ENCODE measurements at regions not wholly inside any gene's neighbourhood (a gene's known extent, or its start where the extent isn't known, plus 50 kb on each side); places are given as distances from the start of the nearest gene placed in this dataset.

DNA sequence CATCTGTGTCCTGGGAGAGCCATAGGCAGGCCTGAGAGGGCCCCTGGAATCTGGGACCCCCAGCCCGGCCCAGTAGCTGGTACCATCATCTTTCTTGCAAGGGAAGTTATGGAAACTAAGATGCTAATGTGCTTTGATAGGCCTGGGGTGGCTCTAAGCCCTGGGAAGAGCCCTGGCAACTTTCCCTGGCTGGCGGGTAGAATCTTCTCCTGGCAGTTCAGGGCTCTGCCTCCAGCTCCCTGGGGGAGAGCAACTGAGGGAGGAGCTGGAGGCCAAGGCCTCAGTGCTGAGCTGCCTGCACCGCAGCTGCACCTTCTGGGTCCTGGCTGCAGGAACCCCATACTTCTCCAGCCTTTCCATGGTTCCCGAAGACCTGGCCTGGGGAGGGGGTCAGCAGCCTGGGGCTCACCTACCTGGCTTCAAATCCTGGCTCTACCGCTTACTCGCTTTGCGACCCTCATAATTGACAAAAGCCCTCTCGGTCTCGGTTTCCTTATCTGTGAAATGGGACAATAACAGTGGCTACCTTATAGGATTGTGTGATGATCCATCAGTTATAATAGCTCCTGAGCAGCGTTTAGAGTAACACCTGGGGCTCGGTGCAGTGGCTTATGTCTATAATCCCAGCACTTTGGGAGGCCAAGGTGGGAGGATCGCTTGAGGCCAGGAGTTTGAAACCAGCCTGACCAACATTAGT is 333.7 kb downstream of the SEC14L1 start:
- TF ChIP-seq EP300 (IDR thresholded peaks at IDR 0.05) (no peak), POLR2A (IDR thresholded peaks at IDR 0.05) (no peak)
- TF ChIP-seq, protein P1, sequence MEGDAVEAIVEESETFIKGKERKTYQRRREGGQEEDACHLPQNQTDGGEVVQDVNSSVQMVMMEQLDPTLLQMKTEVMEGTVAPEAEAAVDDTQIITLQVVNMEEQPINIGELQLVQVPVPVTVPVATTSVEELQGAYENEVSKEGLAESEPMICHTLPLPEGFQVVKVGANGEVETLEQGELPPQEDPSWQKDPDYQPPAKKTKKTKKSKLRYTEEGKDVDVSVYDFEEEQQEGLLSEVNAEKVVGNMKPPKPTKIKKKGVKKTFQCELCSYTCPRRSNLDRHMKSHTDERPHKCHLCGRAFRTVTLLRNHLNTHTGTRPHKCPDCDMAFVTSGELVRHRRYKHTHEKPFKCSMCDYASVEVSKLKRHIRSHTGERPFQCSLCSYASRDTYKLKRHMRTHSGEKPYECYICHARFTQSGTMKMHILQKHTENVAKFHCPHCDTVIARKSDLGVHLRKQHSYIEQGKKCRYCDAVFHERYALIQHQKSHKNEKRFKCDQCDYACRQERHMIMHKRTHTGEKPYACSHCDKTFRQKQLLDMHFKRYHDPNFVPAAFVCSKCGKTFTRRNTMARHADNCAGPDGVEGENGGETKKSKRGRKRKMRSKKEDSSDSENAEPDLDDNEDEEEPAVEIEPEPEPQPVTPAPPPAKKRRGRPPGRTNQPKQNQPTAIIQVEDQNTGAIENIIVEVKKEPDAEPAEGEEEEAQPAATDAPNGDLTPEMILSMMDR (IDR thresholded peaks at IDR 0.05) = no peak
- H3K9me3 ChIP-seq = no peaks in the 10 kb centered on the region
- H3K36me3 ChIP-seq = no peaks in the 10 kb centered on the region
- DNase-seq = peak in 3 of 5 donors; percentile 52 to 76 (median 53)
- H3K27ac ChIP-seq = no peak overlapping the region
- intact Hi-C loops (cut with DNase I) = no loop called here
- 59 to 68% (median 62%) methylated on average over 12 of the region's 12 CpGs for WGBS, 3 donors
- no peak overlapping the region for H3K4me3 ChIP-seq
- no peaks in the 10 kb centered on the region for H3K27me3 ChIP-seq
- peaks cover 58% of the 10 kb centered on the region for H3K4me1 ChIP-seq (ENCODE audit: insufficient read depth)

DNA sequence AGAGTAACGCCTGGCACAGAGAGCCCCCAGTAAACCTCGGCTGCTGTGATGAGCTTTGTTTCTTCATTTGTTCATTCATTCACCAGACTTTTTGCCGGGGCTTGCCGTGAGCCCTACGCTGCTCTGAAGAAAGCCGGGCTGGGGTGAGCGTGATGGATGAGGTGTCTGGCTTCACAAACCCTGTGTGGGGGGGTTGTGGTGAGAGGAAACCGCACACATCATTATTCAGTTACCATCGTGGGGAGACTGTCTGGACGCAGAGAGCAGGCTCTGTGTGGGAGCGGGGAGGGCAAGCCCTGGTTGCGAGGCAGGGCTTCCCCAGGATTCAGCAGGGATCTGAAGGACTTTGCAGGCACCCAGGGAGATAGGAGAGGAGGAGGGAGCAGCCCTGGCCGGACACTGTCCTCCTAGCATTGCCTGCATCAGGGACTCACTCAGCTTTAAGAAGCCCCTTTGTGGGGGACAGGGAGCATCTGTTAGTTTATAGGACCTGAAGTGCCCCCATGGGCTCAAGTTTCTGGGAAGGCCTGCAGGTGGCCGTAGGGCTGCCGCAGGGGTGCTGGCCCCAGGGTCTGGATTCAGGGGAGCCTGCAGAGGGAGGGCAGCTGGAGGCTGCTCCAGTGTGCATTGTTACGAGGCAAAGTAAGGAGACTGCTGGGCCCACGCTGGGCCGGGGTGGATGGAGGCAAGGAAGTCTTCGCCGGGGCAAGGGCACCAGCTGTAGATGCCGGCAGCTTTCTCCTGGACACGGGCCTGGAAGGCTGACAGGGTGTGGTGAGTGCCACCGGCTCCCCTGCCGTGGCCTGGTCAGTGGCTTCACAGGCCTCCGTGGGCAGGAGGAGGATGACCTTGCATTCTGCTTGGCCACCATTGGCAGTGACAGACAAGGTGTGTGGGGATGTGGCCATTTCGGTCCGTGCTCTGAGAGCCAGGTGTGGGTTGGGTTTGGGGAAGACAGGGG is 334.5 kb downstream of the SEC14L1 start:
- Histone ChIP-seq H3K27ac (peak overlapping the region in 1 of 2 donors; percentile 24), H3K4me3 (no peak overlapping the region), H3K9me3 (no peaks in the 10 kb centered on the region), H3K4me1 (ENCODE audit: insufficient read depth) (peaks cover 65% of the 10 kb centered on the region), H3K36me3 (no peaks in the 10 kb centered on the region), H3K27me3 (no peaks in the 10 kb centered on the region)
- WGBS, 3 donors = 49 to 54% (median 49%) methylated on average over 27 of the region's 27 CpGs
- peak in 1 of 5 donors; percentile 36 for DNase-seq
- TF ChIP-seq, protein P1 (IDR thresholded peaks at IDR 0.05) = no peak
- TF ChIP-seq POLR2A (IDR thresholded peaks at IDR 0.05) = no peak
- no peak for TF ChIP-seq EP300 (IDR thresholded peaks at IDR 0.05)
- intact Hi-C loops (cut with DNase I) = loop anchor here in 2 of 4 donors (5.0 kb wide), 1 partner anchor 43 kb away; no protein-coding TSS in a partner anchor

DNA sequence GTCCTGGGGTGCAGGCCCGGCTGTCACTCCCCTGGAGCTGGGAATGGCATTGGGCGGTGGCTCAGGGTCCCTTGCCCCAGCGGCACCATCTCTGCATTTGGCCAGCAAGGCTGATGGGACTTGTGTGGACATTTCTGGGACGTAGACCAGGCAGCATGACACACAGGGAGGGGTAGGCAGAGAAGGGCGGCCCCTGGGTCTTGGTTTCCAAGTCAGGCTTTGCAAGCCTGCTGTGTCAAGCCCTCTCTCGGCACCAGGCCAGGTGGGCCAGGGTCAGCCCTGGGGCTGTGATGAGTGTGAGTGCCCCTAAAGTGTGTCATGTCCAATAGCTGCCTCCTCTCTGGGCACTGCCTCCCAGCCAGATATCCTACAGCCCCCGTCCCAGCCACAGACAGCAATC is 335.2 kb downstream of the SEC14L1 start:
- Histone ChIP-seq H3K27me3 (no peaks in the 10 kb centered on the region), H3K36me3 (no peaks in the 10 kb centered on the region), H3K9me3 (no peaks in the 10 kb centered on the region), H3K27ac (peak overlapping the region in 1 of 2 donors; percentile 24), H3K4me1 (ENCODE audit: insufficient read depth) (peaks cover 67% of the 10 kb centered on the region), H3K4me3 (no peak overlapping the region)
- intact Hi-C loops (cut with DNase I) = loop anchor here in 2 of 4 donors (5.0 kb wide), 1 partner anchor 44 kb away; no protein-coding TSS in a partner anchor
- 85 to 96% (median 86%) methylated on average over 7 of the region's 7 CpGs for WGBS, 3 donors
- DNase-seq = peak in 1 of 5 donors; percentile 38
- TF ChIP-seq POLR2A (IDR thresholded peaks at IDR 0.05) (no peak), EP300 (IDR thresholded peaks at IDR 0.05) (no peak)
- TF ChIP-seq, protein P1 (IDR thresholded peaks at IDR 0.05) = no peak

DNA sequence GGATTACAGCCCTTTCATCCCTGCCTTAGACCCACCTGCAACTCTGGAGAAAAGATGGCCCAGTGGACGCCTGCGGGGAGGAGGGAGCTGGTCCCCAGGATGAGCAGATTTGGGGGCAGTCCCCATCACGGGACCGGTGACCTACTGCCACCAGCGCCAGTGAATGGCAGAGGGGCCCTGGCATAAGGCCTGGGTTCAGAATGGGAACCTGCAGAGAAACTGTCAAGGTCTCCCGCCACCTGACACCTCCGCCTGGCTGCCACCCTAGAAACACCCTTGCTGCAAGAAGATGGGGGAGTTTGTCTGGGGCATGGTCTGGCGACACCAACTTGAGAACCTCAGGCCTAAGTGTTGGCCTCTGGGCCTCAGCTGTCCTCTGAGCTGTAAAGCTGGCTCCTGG is 335.7 kb downstream of the SEC14L1 start:
- TF ChIP-seq EP300 (IDR thresholded peaks at IDR 0.05) (no peak), POLR2A (IDR thresholded peaks at IDR 0.05) (no peak)
- TF ChIP-seq, protein P1 (IDR thresholded peaks at IDR 0.05) = no peak
- Histone ChIP-seq H3K9me3 (no peaks in the 10 kb centered on the region), H3K27me3 (no peaks in the 10 kb centered on the region), H3K27ac (no peak overlapping the region), H3K4me1 (ENCODE audit: insufficient read depth) (peaks cover 67% of the 10 kb centered on the region), H3K36me3 (no peaks in the 10 kb centered on the region), H3K4me3 (no peak overlapping the region)
- peak in 1 of 5 donors; percentile 38 for DNase-seq
- 91 to 98% (median 92%) methylated on average over 7 to 8 of the region's 8 CpGs for WGBS, 3 donors
- intact Hi-C loops (cut with DNase I) = loop anchor here in 2 of 4 donors (5.0 kb wide), 1 partner anchor 44 kb away; no protein-coding TSS in a partner anchor
